BE2C (cell line): ENCODE measurements at regions not wholly inside any gene's neighbourhood (a gene's known extent, or its start where the extent isn't known, plus 50 kb on each side); places are given as distances from the start of the nearest gene placed in this dataset.

Experiments
- DNase-seq: peaks from one replicate; pipeline ENCODE4 v3.0.0-alpha.2; 2020
- H3K27me3 ChIP-seq: fragments of 250-450 bp; sonication (Bioruptor Pico); 2 replicates; pipeline ENCODE4 v1.5.1; 2020; ENCODE audit warnings: mild to moderate bottlenecking
- H3K36me3 ChIP-seq: fragments of 250-450 bp; sonication (Bioruptor Pico); 2 replicates; pipeline ENCODE4 v1.5.1; 2020; ENCODE audit warnings: mild to moderate bottlenecking
- H3K4me1 ChIP-seq: fragments of 250-450 bp; sonication (Bioruptor Pico); 2 replicates; pipeline ENCODE4 v1.5.1; 2020
- H3K4me3 ChIP-seq: 2 replicates; pipeline ENCODE4 v1.5.1; 2011; ENCODE audit warnings: low read depth, low read length
- H3K9me3 ChIP-seq: fragments of 250-450 bp; sonication (Bioruptor Pico); 2 replicates; pipeline ENCODE4 v1.5.1; 2020
- CTCF ChIP-seq: IDR thresholded peaks from 2 replicates; pipeline ENCODE4 v1.5.1; 2012; ENCODE audit warnings: mild to moderate bottlenecking, low read depth, low read length

- Histone ChIP-seq H3K9me3 (no peaks in the 10 kb centered on the region), H3K4me3 (no peak overlapping the region), H3K36me3 (no peaks in the 10 kb centered on the region), H3K27me3 (no peaks in the 10 kb centered on the region), H3K4me1 (no peaks in the 10 kb centered on the region; the same call in 1 of the 2 replicates)
- no peak for TF ChIP-seq CTCF
- DNase-seq: no peak
Observed at GRCh38 chr4:161249779-161250440, 913.9 kb downstream of the FSTL5 start.

DNA sequence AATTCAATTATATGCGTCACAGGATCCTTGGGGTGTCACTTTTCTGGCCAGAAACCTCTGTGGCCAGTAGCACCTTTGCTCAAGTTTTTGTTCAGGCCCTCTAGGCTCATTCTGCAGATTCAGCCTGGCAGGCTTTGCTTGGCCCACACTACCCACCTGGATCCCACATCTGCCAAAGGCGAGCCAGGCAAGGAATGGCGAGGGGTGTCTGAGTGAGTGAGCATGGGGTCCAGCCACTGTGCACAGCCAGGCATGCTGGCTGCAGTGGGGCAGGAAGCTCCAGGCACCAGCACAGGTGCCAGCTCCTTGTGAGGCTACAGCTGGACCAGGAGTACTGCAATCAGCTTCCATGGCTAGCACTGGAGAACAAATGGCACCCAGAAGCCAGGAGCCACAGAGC lies 914.9 kb downstream of the FSTL5 start:
- no peaks in the 10 kb centered on the region for H3K9me3 ChIP-seq
- TF ChIP-seq CTCF: no peak

DNA sequence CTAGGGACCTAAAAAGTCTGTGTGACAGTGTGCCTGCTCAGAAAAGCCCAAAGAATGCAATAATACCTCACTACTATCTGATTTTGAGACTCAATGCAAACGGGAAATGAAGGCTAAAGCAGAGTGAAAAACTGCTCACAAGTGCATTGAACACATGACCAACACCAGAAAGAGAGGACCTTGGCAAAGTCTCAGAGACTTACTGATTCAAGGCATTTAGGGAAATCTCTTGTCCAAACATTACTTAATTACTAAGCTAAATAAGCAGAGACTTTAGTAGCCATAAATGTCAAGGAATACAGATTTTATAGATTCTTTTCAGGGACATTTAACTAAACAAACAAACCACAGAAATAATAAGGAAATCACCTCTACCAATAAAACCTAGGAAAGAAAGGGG lies 916.0 kb downstream of the FSTL5 start:
- no peaks in the 10 kb centered on the region for H3K4me1 ChIP-seq
- H3K27me3 ChIP-seq: no peaks in the 10 kb centered on the region

More for the DNA sequence above, 914.9 kb downstream of the FSTL5 start:
- DNase-seq: no peak
- Histone ChIP-seq H3K4me3 (no peak overlapping the region), H3K4me1 (no peaks in the 10 kb centered on the region), H3K27me3 (no peaks in the 10 kb centered on the region), H3K36me3 (no peaks in the 10 kb centered on the region)

DNA sequence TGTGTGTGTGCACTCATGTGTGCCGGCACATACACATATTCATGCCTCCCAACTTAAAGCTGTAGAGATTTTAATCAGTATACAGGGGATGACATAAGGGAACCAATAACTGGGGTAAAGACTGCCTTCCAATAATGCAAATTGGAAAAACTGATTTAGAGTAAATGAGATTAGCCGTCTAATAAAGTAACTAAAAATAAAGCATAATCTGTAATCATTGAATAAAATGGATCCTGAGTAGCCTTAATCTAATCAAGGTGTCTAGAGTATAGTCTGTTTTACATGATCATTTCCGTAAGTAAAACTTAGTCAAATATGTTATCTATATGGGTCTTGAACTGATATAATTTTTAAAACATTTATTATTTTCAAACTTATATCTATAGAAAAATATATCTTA lies 925.8 kb downstream of the FSTL5 start:
- TF ChIP-seq CTCF: no peak
- no peaks in the 10 kb centered on the region for H3K27me3 ChIP-seq
- H3K36me3 ChIP-seq: no peaks in the 10 kb centered on the region
- no peak overlapping the region for H3K4me3 ChIP-seq
- peaks cover 4% of the 10 kb centered on the region for H3K4me1 ChIP-seq
- DNase-seq: no peak
- H3K9me3 ChIP-seq: no peaks in the 10 kb centered on the region

More for the DNA sequence above, 916.0 kb downstream of the FSTL5 start:
- no peak for TF ChIP-seq CTCF
- Histone ChIP-seq H3K9me3 (no peaks in the 10 kb centered on the region), H3K4me3 (no peak overlapping the region), H3K36me3 (no peaks in the 10 kb centered on the region)
- DNase-seq: no peak

GRCh38 chr4:161237495-161237894 lies 926.3 kb downstream of the FSTL5 start:
- DNase-seq: no peak
- H3K36me3 ChIP-seq: no peaks in the 10 kb centered on the region
- no peaks in the 10 kb centered on the region for H3K27me3 ChIP-seq
- no peaks in the 10 kb centered on the region for H3K9me3 ChIP-seq
- H3K4me1 ChIP-seq: peaks cover 4% of the 10 kb centered on the region
- no peak for TF ChIP-seq CTCF
- no peak overlapping the region for H3K4me3 ChIP-seq

GRCh38 chr4:161225327-161225726 lies 938.5 kb downstream of the FSTL5 start:
- Histone ChIP-seq H3K36me3 (no peaks in the 10 kb centered on the region), H3K27me3 (no peaks in the 10 kb centered on the region), H3K9me3 (no peaks in the 10 kb centered on the region), H3K4me3 (no peak overlapping the region), H3K4me1 (no peaks in the 10 kb centered on the region)
- DNase-seq: no peak
- no peak for TF ChIP-seq CTCF
